ENCODE measurements at regions not wholly inside any gene's neighbourhood (a gene's known extent, or its start where the extent isn't known, plus 50 kb on each side); places are given as distances from the start of the nearest gene placed in this dataset.

GRCh38 chr7:91515961-91516360 lies 251.7 kb downstream of the FZD1 start:
- H3K4me3 ChIP-seq (ENCODE audit: low read depth, low read length), result no peak overlapping the region
- DNase-seq (ENCODE audit: low read depth), result no peak
- TF ChIP-seq CTCF (IDR thresholded peaks at IDR 0.05; ENCODE audit: low read depth, low read length, missing control alignments), result no peak

GRCh38 chr7:91517201-91517785 lies 253.1 kb downstream of the FZD1 start:
- TF ChIP-seq CTCF (IDR thresholded peaks at IDR 0.05; ENCODE audit: low read depth, low read length, missing control alignments), result no peak
- no peak overlapping the region for H3K4me3 ChIP-seq (ENCODE audit: low read depth, low read length)
- no peak for DNase-seq (ENCODE audit: low read depth)

GRCh38 chr7:91518058-91518457 lies 253.8 kb downstream of the FZD1 start:
- no peak for TF ChIP-seq CTCF (IDR thresholded peaks at IDR 0.05; ENCODE audit: low read depth, low read length, missing control alignments)
- DNase-seq (ENCODE audit: low read depth), result no peak
- no peak overlapping the region for H3K4me3 ChIP-seq (ENCODE audit: low read depth, low read length)

GRCh38 chr7:91519241-91520158 lies 255.3 kb downstream of the FZD1 start:
- TF ChIP-seq CTCF (IDR thresholded peaks at IDR 0.05; ENCODE audit: low read depth, low read length, missing control alignments), result no peak
- no peak for DNase-seq (ENCODE audit: low read depth)
- H3K4me3 ChIP-seq (ENCODE audit: low read depth, low read length), result no peak overlapping the region

- H3K4me3 ChIP-seq (ENCODE audit: low read depth, low read length), result no peak overlapping the region
- DNase-seq (ENCODE audit: low read depth), result no peak
- no peak for TF ChIP-seq CTCF (IDR thresholded peaks at IDR 0.05; ENCODE audit: low read depth, low read length, missing control alignments)
Observed at GRCh38 chr7:91520645-91521044, 256.4 kb downstream of the FZD1 start.

GRCh38 chr7:91526404-91526803 lies 262.2 kb downstream of the FZD1 start:
- TF ChIP-seq CTCF (IDR thresholded peaks at IDR 0.05; ENCODE audit: low read depth, low read length, missing control alignments), result no peak
- no peak for DNase-seq (ENCODE audit: low read depth)
- H3K4me3 ChIP-seq (ENCODE audit: low read depth, low read length), result no peak overlapping the region

Data from GM12864 (cell line).